GM19023 (cell line): ENCODE measurements at regions not wholly inside any gene's neighbourhood (a gene's known extent, or its start where the extent isn't known, plus 50 kb on each side); places are given as distances from the start of the nearest gene placed in this dataset.

ENCODE experiments used
- ATAC-seq: cut with Tn5 transposase; IDR thresholded peaks from one replicate; pipeline ENCODE4 v1.9.1; 2021; ENCODE audit warnings: mild to moderate bottlenecking, moderate library complexity; ENCODE audit not compliant: unreplicated experiment

- no peak for ATAC-seq
These were observed 394.5 kb downstream of the ICE1 start for GRCh38 chr5:5816960-5817359.

- no peak for ATAC-seq
These were observed 391.0 kb downstream of the ICE1 start for GRCh38 chr5:5813441-5813840.

GRCh38 chr5:5810461-5810860 is 388.0 kb downstream of the ICE1 start:
- no peak for ATAC-seq

GRCh38 chr5:5805916-5806315 is 383.4 kb downstream of the ICE1 start:
- ATAC-seq: no peak

- ATAC-seq: no peak
These were observed 382.2 kb downstream of the ICE1 start for GRCh38 chr5:5804478-5805233.

- ATAC-seq: no peak
These were observed 378.6 kb downstream of the ICE1 start for GRCh38 chr5:5800801-5801761.

- ATAC-seq: no peak
These were observed 377.3 kb downstream of the ICE1 start for GRCh38 chr5:5799826-5800225.

GRCh38 chr5:5799229-5799628 is 376.8 kb downstream of the ICE1 start:
- no peak for ATAC-seq

- no peak for ATAC-seq
These were observed 376.0 kb downstream of the ICE1 start for GRCh38 chr5:5798462-5798861.

- ATAC-seq: no peak
These were observed 375.6 kb downstream of the ICE1 start for GRCh38 chr5:5798041-5798440.

- ATAC-seq: no peak
These were observed 372.7 kb downstream of the ICE1 start for GRCh38 chr5:5795074-5795771.

- ATAC-seq: no peak
These were observed 371.7 kb downstream of the ICE1 start for GRCh38 chr5:5794118-5794560.

GRCh38 chr5:5793242-5794117 is 371.0 kb downstream of the ICE1 start:
- ATAC-seq: no peak

GRCh38 chr5:5792106-5792505 is 369.6 kb downstream of the ICE1 start:
- no peak for ATAC-seq

GRCh38 chr5:5788793-5789192 is 366.3 kb downstream of the ICE1 start:
- no peak for ATAC-seq

GRCh38 chr5:5787373-5787772 is 364.9 kb downstream of the ICE1 start:
- ATAC-seq: no peak

- no peak for ATAC-seq
These were observed 361.6 kb downstream of the ICE1 start for GRCh38 chr5:5784101-5784500.

- ATAC-seq: no peak
These were observed 360.5 kb downstream of the ICE1 start for GRCh38 chr5:5783021-5783420.

- no peak for ATAC-seq
These were observed 359.9 kb downstream of the ICE1 start for GRCh38 chr5:5782402-5782801.

- ATAC-seq: no peak
These were observed 358.9 kb downstream of the ICE1 start for GRCh38 chr5:5781335-5781734.
